Transverse colon (tissue), 4 donors: ENCODE measurements at regions not wholly inside any gene's neighbourhood (a gene's known extent, or its start where the extent isn't known, plus 50 kb on each side); places are given as distances from the start of the nearest gene placed in this dataset.

Experiments used
- DNase-seq: peaks from one replicate; pipeline ENCODE4 v3.0.0-alpha.2; 2019
- H3K27ac ChIP-seq, 4 donors: fragments of 200-600 bp; sonication (generic); 2 replicates each; pipeline ENCODE4 v1.5.1; 2016 to 2018; ENCODE audit warnings: inconsistent platforms in 4 of 4
- H3K27me3 ChIP-seq: fragments of 200-600 bp; sonication (generic); 2 replicates; pipeline ENCODE4 v1.5.1; 2017; ENCODE audit warnings: inconsistent platforms
- H3K36me3 ChIP-seq, 4 donors: fragments of 200-600 bp; sonication (generic); 2 replicates each; pipeline ENCODE4 v1.5.1; 2017 to 2019; ENCODE audit warnings: inconsistent platforms in 4 of 4
- H3K4me1 ChIP-seq, 4 donors: fragments of 200-600 bp; sonication (generic); 2 replicates each; pipeline ENCODE4 v1.5.1; 2017 to 2020; ENCODE audit warnings: inconsistent platforms in 4 of 4
- H3K4me3 ChIP-seq, 4 donors: fragments of 200-600 bp; sonication (generic); 1 replicate in 1 of 4; 2 replicates in 3 of 4; pipeline versions ENCODE4 v1.5.1 to v1.6.1; 2017 to 2019; ENCODE audit warnings: inconsistent platforms in 4 of 4
- H3K9me3 ChIP-seq, 2 donors: fragments of 200-600 bp; sonication (generic); 2 replicates each; pipeline ENCODE4 v1.5.1; 2017 to 2019; ENCODE audit warnings: inconsistent platforms in 2 of 2
- EP300 ChIP-seq: sonication (generic); formaldehyde crosslinking; IDR thresholded peaks from one replicate; pipeline ENCODE4 v1.6.1; 2017; ENCODE audit warnings: antibody characterized with exemption, low read depth
- POLR2A ChIP-seq: fragments of 450-650 bp; IDR thresholded peaks from one replicate; pipeline ENCODE4 v1.6.1; 2016; ENCODE audit warnings: antibody characterized with exemption, mild to moderate bottlenecking, moderate library complexity
- POLR2AphosphoS5 ChIP-seq, 3 donors: sonication (generic); formaldehyde crosslinking; IDR thresholded peaks; one replicate each; pipeline ENCODE4 v1.6.1; 2016; ENCODE audit warnings: antibody characterized with exemption in 3 of 3
- WGBS, 2 donors: methylation state at CpG; one replicate each; pipeline ENCODE4 v1.1.5; 2018; ENCODE audit warnings: low coverage in 1 of 2; 5-methylcytosine and 5-hydroxymethylcytosine counted together
- in situ Hi-C, 4 donors: fragments of 200-750 bp; cut with MboI; loops; one replicate each; pipeline versions ENCODE4 v1.15.0 to v1.15.1; 2017; ENCODE audit warnings: low sequenced_read_pairs in 3 of 4, low pct_ligation_motif_present in 1 of 4, low pct_unique_long_range_greater_than_20kb in 1 of 4
- intact Hi-C: fragments of 100-400 bp; cut with DNase I; formaldehyde crosslinking; loops from one replicate; pipeline ENCODE4 v1.15.1; 2023; ENCODE audit warnings: low total_unique reads
- TF ChIP-seq, protein P1 (sequence below), 5 experiments: fragments of 200-600 bp in 3 of 5; fragments of 450-650 bp in 2 of 5; sonication (generic) in 3 of 5; IDR thresholded peaks; 1 replicate in 2 of 5; 2 replicates in 3 of 5; pipeline ENCODE4 v1.5.1; 2016 to 2017; ENCODE audit warnings: antibody characterized with exemption in 5 of 5, inconsistent platforms in 3 of 5, mild to moderate bottlenecking in 2 of 5, moderate library complexity in 1 of 5

- Histone ChIP-seq H3K36me3 (no peaks in the 10 kb centered on the region), H3K27ac (no peak overlapping the region), H3K4me3 (no peak overlapping the region), H3K4me1 (no peaks in the 10 kb centered on the region), H3K9me3 (no peaks in the 10 kb centered on the region), H3K27me3 (no peaks in the 10 kb centered on the region)
- TF ChIP-seq EP300 (no peak), POLR2AphosphoS5 (IDR thresholded peaks at IDR 0.05) (no peak), POLR2A (no peak)
- TF ChIP-seq, protein P1, sequence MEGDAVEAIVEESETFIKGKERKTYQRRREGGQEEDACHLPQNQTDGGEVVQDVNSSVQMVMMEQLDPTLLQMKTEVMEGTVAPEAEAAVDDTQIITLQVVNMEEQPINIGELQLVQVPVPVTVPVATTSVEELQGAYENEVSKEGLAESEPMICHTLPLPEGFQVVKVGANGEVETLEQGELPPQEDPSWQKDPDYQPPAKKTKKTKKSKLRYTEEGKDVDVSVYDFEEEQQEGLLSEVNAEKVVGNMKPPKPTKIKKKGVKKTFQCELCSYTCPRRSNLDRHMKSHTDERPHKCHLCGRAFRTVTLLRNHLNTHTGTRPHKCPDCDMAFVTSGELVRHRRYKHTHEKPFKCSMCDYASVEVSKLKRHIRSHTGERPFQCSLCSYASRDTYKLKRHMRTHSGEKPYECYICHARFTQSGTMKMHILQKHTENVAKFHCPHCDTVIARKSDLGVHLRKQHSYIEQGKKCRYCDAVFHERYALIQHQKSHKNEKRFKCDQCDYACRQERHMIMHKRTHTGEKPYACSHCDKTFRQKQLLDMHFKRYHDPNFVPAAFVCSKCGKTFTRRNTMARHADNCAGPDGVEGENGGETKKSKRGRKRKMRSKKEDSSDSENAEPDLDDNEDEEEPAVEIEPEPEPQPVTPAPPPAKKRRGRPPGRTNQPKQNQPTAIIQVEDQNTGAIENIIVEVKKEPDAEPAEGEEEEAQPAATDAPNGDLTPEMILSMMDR (IDR thresholded peaks at IDR 0.05), result no peak
- intact Hi-C loops, result no loop called here
- in situ Hi-C loops, result no loop called here
- WGBS, 2 donors, result 82 to 90% methylated on average over 4 to 5 of the region's 5 CpGs
- no peak for DNase-seq
Measured at GRCh38 chr5:174182111-174182510, 136.6 kb downstream of the NSG2 start.

GRCh38 chr5:174183701-174184100, 138.2 kb downstream of the NSG2 start:
- TF ChIP-seq EP300 (no peak), POLR2A (no peak), POLR2AphosphoS5 (IDR thresholded peaks at IDR 0.05) (no peak)
- TF ChIP-seq, protein P1 (IDR thresholded peaks at IDR 0.05), result no peak
- in situ Hi-C loops (no loop called here), intact Hi-C loops (no loop called here)
- Histone ChIP-seq H3K4me1 (no peaks in the 10 kb centered on the region), H3K4me3 (no peak overlapping the region), H3K36me3 (no peaks in the 10 kb centered on the region), H3K27me3 (no peaks in the 10 kb centered on the region), H3K27ac (no peak overlapping the region), H3K9me3 (no peaks in the 10 kb centered on the region)
- no peak for DNase-seq
- 78 to 89% methylated on average over 4 to 9 of the region's 9 CpGs for WGBS, 2 donors

DNA sequence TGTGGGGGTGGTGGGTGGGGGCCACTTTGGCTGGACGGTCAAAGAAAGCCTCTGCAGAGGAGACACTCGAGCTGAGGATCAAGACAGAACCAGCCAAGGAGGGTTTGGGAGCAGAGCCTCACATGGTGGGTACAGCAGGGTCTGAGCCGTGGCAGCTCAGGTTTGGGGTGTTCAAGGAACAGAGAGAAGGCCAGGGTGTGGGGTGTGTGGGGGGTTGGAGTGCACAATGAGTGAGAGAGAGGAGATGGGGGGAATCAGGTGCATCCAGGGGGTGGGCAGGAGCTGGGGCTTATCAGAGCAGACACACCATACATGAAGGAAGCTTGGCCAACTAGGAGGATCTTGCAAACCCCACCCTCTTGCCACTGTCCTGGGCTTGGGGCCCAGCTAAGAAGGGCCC, 140.0 kb downstream of the NSG2 start:
- H3K36me3 ChIP-seq, result no peaks in the 10 kb centered on the region
- intact Hi-C loops, result no loop called here
- TF ChIP-seq POLR2AphosphoS5 (IDR thresholded peaks at IDR 0.05) (no peak), POLR2A (no peak)
- TF ChIP-seq, protein P1 (IDR thresholded peaks at IDR 0.05), result no peak

DNA sequence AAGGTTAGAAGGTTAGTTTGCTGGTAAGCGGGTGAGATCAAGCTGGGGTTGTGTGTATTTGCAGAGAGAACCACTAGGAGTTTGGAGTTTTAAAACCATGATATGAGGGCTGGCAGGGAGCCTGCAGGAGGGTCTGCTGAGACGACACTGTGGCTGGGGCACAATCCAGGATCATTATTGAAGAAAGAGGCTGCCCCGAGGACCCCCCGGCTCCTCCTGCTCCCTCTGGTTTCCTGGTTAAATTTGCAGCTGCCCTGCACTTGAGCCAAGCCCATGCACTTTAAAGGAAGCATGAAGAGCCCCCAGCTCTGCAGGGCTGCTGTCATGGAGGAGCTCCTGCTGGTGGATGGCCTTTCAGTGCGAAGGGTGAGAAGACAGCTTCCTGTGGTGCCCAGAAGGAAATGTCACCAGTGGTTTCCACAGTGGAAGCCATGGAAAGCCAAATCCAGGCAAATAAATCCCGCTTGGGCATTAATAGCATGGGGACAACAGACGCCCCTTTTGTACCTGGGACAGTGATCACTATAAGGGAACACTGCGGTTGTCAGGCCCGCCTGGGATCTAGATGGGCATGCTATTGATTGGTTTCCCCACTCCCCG, 140.7 kb downstream of the NSG2 start:
- intact Hi-C loops, result no loop called here
- DNase-seq, result no peak
- H3K9me3 ChIP-seq, result no peaks in the 10 kb centered on the region
- H3K27ac ChIP-seq, result no peak overlapping the region
- H3K4me3 ChIP-seq, result no peak overlapping the region
- no peaks in the 10 kb centered on the region for H3K36me3 ChIP-seq
- no peaks in the 10 kb centered on the region for H3K4me1 ChIP-seq
- WGBS, 2 donors, result 43 to 74% methylated on average over 1 to 10 of the region's 10 CpGs
- in situ Hi-C loops, result no loop called here
- H3K27me3 ChIP-seq, result no peaks in the 10 kb centered on the region
- TF ChIP-seq POLR2A (no peak), EP300 (no peak), POLR2AphosphoS5 (IDR thresholded peaks at IDR 0.05) (no peak)
- TF ChIP-seq, protein P1 (IDR thresholded peaks at IDR 0.05), result no peak

More for the DNA sequence above, 140.0 kb downstream of the NSG2 start:
- in situ Hi-C loops, result no loop called here
- no peak for DNase-seq
- Histone ChIP-seq H3K9me3 (no peaks in the 10 kb centered on the region), H3K4me3 (no peak overlapping the region), H3K27me3 (no peaks in the 10 kb centered on the region), H3K27ac (no peak overlapping the region), H3K4me1 (no peaks in the 10 kb centered on the region)
- WGBS, 2 donors, result 66 to 80% methylated on average over 2 to 3 of the region's 3 CpGs
